ENCODE measurements at regions not wholly inside any gene's neighbourhood (a gene's known extent, or its start where the extent isn't known, plus 50 kb on each side); places are given as distances from the start of the nearest gene placed in this dataset.
A peak's percentile ranks its signal among the peaks of the same experiment; 100 is the strongest.

DNA sequence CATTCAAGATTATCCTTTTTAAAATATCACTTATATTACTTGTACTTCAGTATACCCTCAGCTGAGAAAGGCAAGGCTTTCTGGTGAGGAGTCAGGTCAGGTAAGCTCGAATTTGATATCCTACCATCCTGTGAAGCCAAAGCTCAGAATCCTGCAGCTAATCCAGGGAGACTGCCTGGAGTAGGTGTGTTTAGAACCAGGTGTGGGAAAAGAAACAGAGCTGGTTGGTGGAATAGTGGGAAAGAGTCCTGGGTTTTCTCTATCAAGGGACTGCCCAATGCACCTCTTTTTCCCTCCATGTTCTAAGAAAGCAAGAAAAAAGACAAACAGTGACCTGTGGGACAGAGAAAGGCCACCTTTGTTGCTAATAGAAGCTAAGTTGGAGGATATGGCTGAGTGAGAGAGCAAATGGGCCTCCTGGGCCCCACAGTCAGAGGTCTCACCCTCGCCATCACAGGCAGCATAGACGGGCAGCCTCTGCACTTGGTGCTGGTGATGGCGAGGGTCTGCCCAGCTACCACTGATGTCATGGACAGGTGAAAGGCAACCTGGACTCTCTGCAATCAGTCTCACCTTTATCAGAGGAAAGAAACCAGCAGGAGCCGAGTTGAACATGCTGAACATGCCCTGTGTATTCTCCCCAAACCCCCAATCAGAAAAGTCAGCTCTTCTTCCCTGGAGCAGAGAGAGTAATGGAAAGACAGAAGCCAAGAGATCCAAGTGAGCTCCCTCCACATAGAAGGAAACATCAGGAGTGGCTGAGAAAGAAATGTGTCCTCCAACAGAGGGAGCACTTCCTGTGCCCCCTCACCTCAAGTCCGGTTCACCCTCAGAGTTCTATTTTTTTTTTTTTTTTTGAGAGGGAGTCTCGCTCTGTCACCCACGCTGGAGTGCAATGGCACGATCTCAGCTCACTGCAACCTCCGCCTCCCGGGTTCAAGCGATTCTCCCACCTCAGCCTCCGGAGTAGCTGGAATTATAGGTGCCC lies 491.3 kb downstream of the BUD13 start:
- 45 to 60% methylated on average over 9 to 13 of the region's 13 CpGs for WGBS, 2 experiments (ENCODE audit: low coverage in 1 of 2, low lambda C conversion rate in 2 of 2, missing lambda C conversion rate in 2 of 2)
- no peak for DNase-seq
- H3K9me2 ChIP-seq (ENCODE audit: insufficient read depth): no peaks in the 10 kb centered on the region
- H3K4me3 ChIP-seq: no peak overlapping the region
- TF ChIP-seq EZH2phosphoT487 (IDR thresholded peaks at IDR 0.05; ENCODE audit: insufficient read depth, low read depth): no peak
- no peak for TF ChIP-seq EZH2 (IDR thresholded peaks at IDR 0.05; ENCODE audit: insufficient read depth, poor library complexity, severe bottlenecking)
- H3K79me2 ChIP-seq (ENCODE audit: insufficient read depth): no peaks in the 10 kb centered on the region
- H3K36me3 ChIP-seq (ENCODE audit: low read depth): no peaks in the 10 kb centered on the region
- H3K9me3 ChIP-seq (ENCODE audit: low read depth): no peaks in the 10 kb centered on the region
- H2AFZ ChIP-seq: no peak overlapping the region
- H3K4me1 ChIP-seq (ENCODE audit: insufficient read depth): no peaks in the 10 kb centered on the region
- no peaks in the 10 kb centered on the region for H3F3A ChIP-seq (ENCODE audit: insufficient read depth)
- H3K27ac ChIP-seq: no peak overlapping the region
- no peaks in the 10 kb centered on the region for H3K27me3 ChIP-seq (replicated peaks; ENCODE audit: insufficient read depth)
- no peak overlapping the region for H3K4me2 ChIP-seq (ENCODE audit: unreplicated experiment)
- H3K9ac ChIP-seq: no peak overlapping the region
- no peaks in the 10 kb centered on the region for H4K20me1 ChIP-seq (ENCODE audit: insufficient read depth)
- in situ Hi-C loops (cut with MboI): no loop called here

GRCh38 chr11:116279511-116279910 lies 493.3 kb downstream of the BUD13 start:
- DNase-seq: no peak
- no peak overlapping the region for H2AFZ ChIP-seq
- H3K27me3 ChIP-seq (replicated peaks; ENCODE audit: insufficient read depth): no peaks in the 10 kb centered on the region
- H3K4me3 ChIP-seq: no peak overlapping the region
- H4K20me1 ChIP-seq (ENCODE audit: insufficient read depth): no peaks in the 10 kb centered on the region
- H3K4me1 ChIP-seq (ENCODE audit: insufficient read depth): no peaks in the 10 kb centered on the region
- H3F3A ChIP-seq (ENCODE audit: insufficient read depth): no peaks in the 10 kb centered on the region
- no peaks in the 10 kb centered on the region for H3K9me3 ChIP-seq (ENCODE audit: low read depth)
- no peaks in the 10 kb centered on the region for H3K79me2 ChIP-seq (ENCODE audit: insufficient read depth)
- no peak overlapping the region for H3K9ac ChIP-seq
- no peak overlapping the region for H3K27ac ChIP-seq
- WGBS, 2 experiments (ENCODE audit: low coverage in 1 of 2, low lambda C conversion rate in 2 of 2, missing lambda C conversion rate in 2 of 2): 34 to 50% methylated on average over 4 of the region's 4 CpGs
- no peaks in the 10 kb centered on the region for H3K9me2 ChIP-seq (ENCODE audit: insufficient read depth)
- TF ChIP-seq EZH2phosphoT487 (IDR thresholded peaks at IDR 0.05; ENCODE audit: insufficient read depth, low read depth) (no peak), EZH2 (IDR thresholded peaks at IDR 0.05; ENCODE audit: insufficient read depth, poor library complexity, severe bottlenecking) (no peak)
- in situ Hi-C loops (cut with MboI): no loop called here
- H3K4me2 ChIP-seq (ENCODE audit: unreplicated experiment): no peak overlapping the region
- H3K36me3 ChIP-seq (ENCODE audit: low read depth): no peaks in the 10 kb centered on the region

GRCh38 chr11:116278076-116278475 lies 494.7 kb downstream of the BUD13 start:
- no peak overlapping the region for H2AFZ ChIP-seq
- no peaks in the 10 kb centered on the region for H3K9me3 ChIP-seq (ENCODE audit: low read depth)
- no peak overlapping the region for H3K9ac ChIP-seq
- no peak overlapping the region for H3K4me2 ChIP-seq (ENCODE audit: unreplicated experiment)
- H3K36me3 ChIP-seq (ENCODE audit: low read depth): no peaks in the 10 kb centered on the region
- H3K27me3 ChIP-seq (replicated peaks; ENCODE audit: insufficient read depth): no peaks in the 10 kb centered on the region
- no peaks in the 10 kb centered on the region for H3F3A ChIP-seq (ENCODE audit: insufficient read depth)
- no peak overlapping the region for H3K4me3 ChIP-seq
- WGBS, 2 experiments (ENCODE audit: low coverage in 1 of 2, low lambda C conversion rate in 2 of 2, missing lambda C conversion rate in 2 of 2): 34 to 44% methylated on average over 4 of the region's 4 CpGs
- in situ Hi-C loops (cut with MboI): no loop called here
- no peak for TF ChIP-seq EZH2phosphoT487 (IDR thresholded peaks at IDR 0.05; ENCODE audit: insufficient read depth, low read depth)
- no peak overlapping the region for H3K27ac ChIP-seq
- H4K20me1 ChIP-seq (ENCODE audit: insufficient read depth): no peaks in the 10 kb centered on the region
- no peak for DNase-seq
- H3K79me2 ChIP-seq (ENCODE audit: insufficient read depth): no peaks in the 10 kb centered on the region
- no peaks in the 10 kb centered on the region for H3K9me2 ChIP-seq (ENCODE audit: insufficient read depth)
- no peaks in the 10 kb centered on the region for H3K4me1 ChIP-seq (ENCODE audit: insufficient read depth)

DNA sequence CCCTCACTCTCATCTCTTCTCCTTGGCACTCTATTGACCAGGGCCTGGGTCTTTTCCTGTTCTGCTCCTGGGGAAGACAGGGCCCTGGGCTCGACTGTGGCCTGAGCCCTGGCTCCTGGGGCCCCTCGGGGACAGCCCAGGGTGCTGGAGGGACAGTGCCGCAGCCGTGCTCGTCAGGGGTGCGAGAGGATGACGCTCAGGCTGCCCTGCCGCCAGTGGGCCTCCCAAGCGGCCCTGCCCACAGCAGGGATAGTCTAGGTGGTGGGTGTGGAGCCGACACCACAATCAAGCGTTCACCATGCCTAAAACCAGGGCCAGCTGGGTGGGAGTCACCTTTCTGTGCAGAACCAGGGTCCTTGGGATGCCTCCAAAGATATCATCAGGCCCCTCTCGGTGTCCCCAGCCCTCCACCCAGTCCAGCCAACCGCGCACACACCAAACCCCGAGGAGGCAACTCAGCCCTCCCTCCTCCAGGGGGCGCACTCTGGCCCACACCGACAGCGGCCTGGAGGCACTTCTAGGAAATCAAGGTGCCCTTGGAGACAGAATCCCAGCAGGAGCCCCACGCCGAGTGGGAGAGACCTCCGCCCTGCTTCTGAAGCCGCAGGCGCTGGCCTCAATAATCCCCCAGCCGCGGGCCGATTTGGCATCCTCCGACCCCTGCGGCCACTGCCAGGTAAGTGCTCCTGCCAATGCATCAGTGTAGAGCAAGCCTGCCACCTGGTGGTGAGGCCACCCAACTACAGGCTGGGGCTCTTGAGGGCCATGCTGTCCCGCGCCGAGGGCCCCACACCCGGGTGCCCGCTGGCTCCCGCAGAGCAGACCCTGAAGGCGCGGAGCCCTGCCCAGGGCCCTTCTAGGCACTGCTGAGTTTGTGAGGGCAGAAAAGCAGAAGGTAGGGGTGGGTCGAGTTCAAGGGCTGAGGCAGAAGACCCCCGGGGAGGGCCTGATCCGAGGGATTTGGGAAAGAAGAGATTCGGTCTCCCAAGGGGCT lies 496.4 kb downstream of the BUD13 start:
- in situ Hi-C loops (cut with MboI): no loop called here
- no peaks in the 10 kb centered on the region for H3K36me3 ChIP-seq (ENCODE audit: low read depth)
- H3K79me2 ChIP-seq (ENCODE audit: insufficient read depth): no peaks in the 10 kb centered on the region
- no peak overlapping the region for H2AFZ ChIP-seq
- no peaks in the 10 kb centered on the region for H3K4me1 ChIP-seq (ENCODE audit: insufficient read depth)
- no peak overlapping the region for H3K9ac ChIP-seq
- no peaks in the 10 kb centered on the region for H3K9me3 ChIP-seq (ENCODE audit: low read depth)
- WGBS, 2 experiments (ENCODE audit: low coverage in 1 of 2, low lambda C conversion rate in 2 of 2, missing lambda C conversion rate in 2 of 2): 31 to 34% methylated on average over 34 to 38 of the region's 40 CpGs
- no peak overlapping the region for H3K4me3 ChIP-seq
- peaks cover 6% of the 10 kb centered on the region; the same call in 1 of the 2 replicates for H3K27me3 ChIP-seq (replicated peaks; ENCODE audit: insufficient read depth)
- H3F3A ChIP-seq (ENCODE audit: insufficient read depth): no peaks in the 10 kb centered on the region
- no peak for TF ChIP-seq EZH2 (IDR thresholded peaks at IDR 0.05; ENCODE audit: insufficient read depth, poor library complexity, severe bottlenecking)
- no peak for TF ChIP-seq EZH2phosphoT487 (IDR thresholded peaks at IDR 0.05; ENCODE audit: insufficient read depth, low read depth)
- H3K27ac ChIP-seq: no peak overlapping the region
- no peaks in the 10 kb centered on the region for H3K9me2 ChIP-seq (ENCODE audit: insufficient read depth)
- H4K20me1 ChIP-seq (ENCODE audit: insufficient read depth): no peaks in the 10 kb centered on the region
- peak; percentile 37 for DNase-seq
- H3K4me2 ChIP-seq (ENCODE audit: unreplicated experiment): no peak overlapping the region

All from GM23248 (cell line).